Central memory CD4-positive, alpha-beta T cell (primary cell): ENCODE measurements at regions not wholly inside any gene's neighbourhood (a gene's known extent, or its start where the extent isn't known, plus 50 kb on each side); places are given as distances from the start of the nearest gene placed in this dataset.

Experiments
- DNase-seq: peaks from one replicate; pipeline ENCODE4 v3.0.0; 2022

GRCh38 chr10:131810036-131810804 lies 90.6 kb upstream of the PPP2R2D start:
- DNase-seq = no peak

GRCh38 chr10:131810805-131811629 lies 89.8 kb upstream of the PPP2R2D start:
- DNase-seq = no peak

GRCh38 chr10:131811630-131812403 lies 89.0 kb upstream of the PPP2R2D start:
- DNase-seq = no peak

- no peak for DNase-seq
Measured at GRCh38 chr10:131812736-131813604, 87.8 kb upstream of the PPP2R2D start.

GRCh38 chr10:131814567-131815265 lies 86.1 kb upstream of the PPP2R2D start:
- no peak for DNase-seq

- DNase-seq = no peak
Measured at GRCh38 chr10:131815266-131816156, 85.3 kb upstream of the PPP2R2D start.

- no peak for DNase-seq
Measured at GRCh38 chr10:131816157-131816775, 84.5 kb upstream of the PPP2R2D start.

GRCh38 chr10:131816941-131817700 lies 83.7 kb upstream of the PPP2R2D start:
- DNase-seq = no peak

- DNase-seq = no peak
Measured at GRCh38 chr10:131817866-131818509, 82.8 kb upstream of the PPP2R2D start.

- no peak for DNase-seq
Measured at GRCh38 chr10:131818510-131819234, 82.1 kb upstream of the PPP2R2D start.

- DNase-seq = no peak
Measured at GRCh38 chr10:131819241-131820072, 81.4 kb upstream of the PPP2R2D start.

- no peak for DNase-seq
Measured at GRCh38 chr10:131820626-131821025, 80.2 kb upstream of the PPP2R2D start.

GRCh38 chr10:131821378-131822012 lies 79.3 kb upstream of the PPP2R2D start:
- no peak for DNase-seq

GRCh38 chr10:131822013-131822691 lies 78.7 kb upstream of the PPP2R2D start:
- no peak for DNase-seq

- no peak for DNase-seq
Measured at GRCh38 chr10:131822692-131823245, 78.0 kb upstream of the PPP2R2D start.
